NCI-H1105 (cell line): ENCODE measurements at regions not wholly inside any gene's neighbourhood (a gene's known extent, or its start where the extent isn't known, plus 50 kb on each side); places are given as distances from the start of the nearest gene placed in this dataset.

Source experiments
- DNase-seq: peaks from one replicate; lab custom pipeline; 2025; lab: John Stamatoyannopoulos, UW

DNA sequence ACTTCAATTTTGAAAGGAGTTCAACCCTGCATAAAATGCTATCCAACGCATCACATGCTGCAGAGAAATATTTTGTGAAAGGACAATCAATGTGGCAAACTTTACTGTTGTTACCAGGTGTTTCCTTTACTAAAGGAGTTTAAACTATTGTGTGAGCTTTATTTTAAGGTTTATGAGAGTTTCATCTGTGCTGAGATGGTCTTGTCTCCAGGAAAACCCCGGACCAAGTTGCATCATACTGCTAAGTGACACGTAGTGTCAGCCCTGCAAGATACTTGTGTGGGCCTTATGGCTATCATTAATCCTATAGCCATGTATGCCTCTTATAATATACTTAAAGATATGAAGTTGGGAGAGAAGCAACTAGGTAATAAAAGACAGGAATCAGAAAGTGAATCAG, 94.5 kb upstream of the EPHA6 start:
- no peak for DNase-seq

DNA sequence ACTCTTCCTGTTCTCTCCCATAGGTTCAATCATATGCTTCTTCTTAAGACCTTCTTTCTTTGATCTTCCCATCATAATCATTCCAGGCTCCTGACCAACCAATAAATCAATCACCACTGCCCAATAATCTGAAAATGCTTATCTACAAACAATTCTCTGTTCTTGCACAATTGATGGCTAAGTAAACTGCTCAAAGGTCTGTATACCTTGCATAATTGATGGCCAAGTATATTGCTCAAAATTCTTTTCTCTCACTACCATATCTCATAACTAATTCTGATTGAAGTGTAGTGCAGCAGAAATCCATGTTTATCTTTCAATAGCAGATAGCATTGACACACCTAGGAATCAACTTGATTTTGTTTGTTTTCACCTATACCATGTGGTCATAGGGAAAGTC, 83.4 kb upstream of the EPHA6 start:
- DNase-seq = no peak

DNA sequence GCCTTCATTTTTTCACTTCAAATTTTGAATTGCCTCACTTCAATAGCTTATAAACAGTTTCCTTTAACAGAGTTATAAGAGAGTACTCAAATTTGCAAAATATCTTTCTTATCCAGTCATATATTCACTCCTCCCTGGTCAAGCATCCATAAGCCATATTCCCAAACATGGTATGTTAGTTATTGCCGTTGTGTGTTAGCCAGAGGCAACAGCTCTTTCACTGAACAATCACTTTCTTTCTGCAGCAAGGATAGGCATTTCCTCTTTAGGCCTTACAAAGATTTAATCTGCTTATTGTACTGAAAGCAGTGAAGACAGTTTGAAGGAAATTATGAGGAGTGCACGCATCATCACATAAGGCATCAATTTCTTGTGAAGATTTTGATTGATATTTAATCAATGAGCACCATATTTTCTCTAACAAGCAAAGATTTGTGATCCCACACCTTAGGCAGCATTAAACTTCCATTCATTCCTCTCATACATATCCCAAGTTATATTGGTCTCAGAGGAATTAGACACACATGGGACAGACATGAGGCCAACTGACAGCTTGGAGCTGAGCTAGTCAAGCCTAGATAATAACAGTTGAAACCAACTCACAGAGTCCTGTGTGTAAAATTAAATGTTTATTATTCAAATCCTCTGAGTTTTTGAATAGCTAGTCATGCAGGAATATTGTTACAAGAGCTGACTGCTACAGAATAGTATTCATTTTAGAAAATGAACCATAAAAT, 80.0 kb upstream of the EPHA6 start:
- no peak for DNase-seq

DNA sequence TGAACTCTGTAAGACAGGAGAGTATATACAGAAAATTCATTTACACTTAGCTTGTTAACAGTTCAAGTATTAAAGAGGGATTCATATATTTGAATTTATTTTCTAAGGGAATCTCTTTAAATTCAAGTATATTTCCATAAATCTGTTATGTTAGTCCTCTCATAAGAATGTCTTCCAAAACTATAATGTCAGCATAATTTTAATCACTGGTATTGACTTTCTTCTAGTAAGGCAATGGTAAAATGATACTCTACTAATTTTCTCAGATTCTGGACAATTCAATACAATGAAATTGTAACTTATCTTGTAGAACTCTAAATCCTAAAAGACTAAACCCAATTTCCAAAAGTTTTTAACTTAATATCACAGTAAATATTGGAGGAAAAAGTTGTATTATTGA, 66.3 kb upstream of the EPHA6 start:
- no peak for DNase-seq

DNA sequence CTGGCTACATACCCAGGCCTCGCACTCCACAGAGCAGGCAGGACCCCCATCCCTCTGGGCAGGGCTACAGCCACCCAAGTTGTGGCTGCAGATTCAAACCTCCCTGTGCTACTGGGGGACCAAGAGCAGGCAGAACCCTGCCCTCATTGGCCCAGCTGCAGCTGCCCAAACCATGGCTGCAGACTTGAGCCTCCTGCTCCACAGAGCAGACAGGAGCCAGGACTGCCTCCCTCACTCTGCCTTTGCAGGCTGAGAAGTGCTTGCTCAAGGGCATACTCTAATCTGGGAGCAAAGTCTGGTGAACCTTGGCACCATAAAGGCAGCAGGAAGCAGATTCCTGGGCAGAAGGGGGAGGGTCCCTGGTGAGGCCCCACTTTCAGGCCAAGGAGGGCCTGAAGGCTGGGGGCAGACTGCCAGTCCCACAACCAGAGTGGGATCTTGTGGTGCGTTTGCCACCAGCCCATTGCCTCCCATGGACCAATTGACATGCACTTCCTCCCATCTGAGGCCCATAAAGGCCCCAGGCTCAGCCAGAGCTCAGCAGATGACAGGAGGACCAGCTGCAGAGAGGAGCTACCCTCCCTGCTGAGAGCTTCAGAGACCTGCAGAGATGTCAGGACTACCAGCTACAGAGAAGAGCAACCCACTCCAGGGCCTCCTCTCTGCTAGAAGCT, 64.2 kb upstream of the EPHA6 start:
- no peak for DNase-seq

DNA sequence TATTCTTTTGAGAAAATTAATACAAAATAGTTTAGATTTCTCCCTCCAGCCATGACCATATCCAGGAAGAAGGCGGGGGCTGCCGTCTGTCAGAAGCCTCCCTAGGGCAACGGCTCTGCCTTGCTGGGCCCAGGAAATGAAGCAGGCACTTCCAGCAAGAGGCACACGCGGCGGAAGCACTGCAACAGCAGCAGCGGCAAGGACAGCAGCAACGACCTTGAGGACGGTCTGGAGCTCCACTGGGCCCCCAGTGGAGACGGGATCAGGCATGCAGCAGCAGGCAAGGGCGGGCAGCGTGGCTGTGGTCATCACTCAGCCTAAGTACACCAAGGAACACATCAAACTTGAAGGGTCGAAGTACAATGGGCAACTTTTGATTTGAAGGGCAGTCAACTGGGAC, 61.3 kb upstream of the EPHA6 start:
- no peak for DNase-seq

DNA sequence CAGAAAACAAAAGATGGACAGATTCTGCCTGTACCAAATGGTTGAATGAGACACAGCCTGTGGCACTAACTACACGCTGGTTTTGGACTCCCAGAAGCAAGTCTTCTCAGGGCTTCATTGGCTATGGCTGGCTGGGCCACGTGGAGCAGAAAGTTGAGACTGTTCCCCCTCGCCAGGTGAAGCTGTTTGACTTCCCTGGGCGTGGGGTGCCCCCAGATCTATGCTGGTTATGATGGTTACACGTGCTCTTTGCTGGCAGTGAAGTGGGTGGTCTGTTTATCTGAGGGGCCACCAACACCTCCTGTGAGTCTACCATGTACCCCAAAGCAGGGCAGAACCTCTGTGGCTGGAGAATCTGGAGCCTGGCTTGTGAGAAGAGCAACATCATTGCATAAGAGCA, 60.3 kb upstream of the EPHA6 start:
- no peak for DNase-seq

DNA sequence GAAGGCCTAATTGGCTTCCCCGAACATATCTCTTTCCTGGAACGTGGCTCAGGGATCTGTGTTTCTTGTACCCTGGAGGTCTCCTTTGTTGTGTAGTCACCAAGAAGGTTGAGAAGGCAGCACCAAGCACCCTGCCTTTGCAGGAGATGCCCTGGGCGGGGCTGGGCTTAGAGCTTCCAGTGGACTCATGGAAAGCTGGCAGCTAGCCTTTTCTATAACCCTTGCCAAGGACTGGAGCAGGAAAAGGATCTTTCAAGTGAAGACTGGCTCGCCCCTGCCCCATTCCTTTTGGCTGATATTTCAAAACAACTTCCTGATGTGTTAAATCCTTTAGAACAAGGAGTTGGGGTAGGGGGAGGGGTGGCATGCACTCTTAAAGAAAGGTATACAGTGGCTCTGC, 58.9 kb upstream of the EPHA6 start:
- DNase-seq = no peak

DNA sequence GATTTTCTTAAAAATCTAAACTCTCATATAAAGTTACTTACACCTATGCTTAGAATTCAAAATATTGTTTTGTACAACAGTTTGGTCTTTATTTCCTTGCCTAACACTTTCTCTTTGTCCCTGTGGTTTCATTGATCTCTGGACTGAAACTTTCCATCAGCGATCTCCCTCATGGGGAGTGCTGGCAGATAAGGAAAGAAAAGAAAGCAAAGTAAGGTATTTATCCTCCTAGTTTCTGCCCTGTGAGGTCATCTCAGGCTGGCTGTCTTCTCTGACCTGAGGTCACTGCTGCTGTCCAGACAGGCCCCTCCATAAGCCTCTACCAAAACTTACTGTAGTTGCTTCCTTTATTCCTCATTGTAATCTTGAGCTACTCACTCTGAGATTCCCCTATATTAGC, 57.9 kb upstream of the EPHA6 start:
- DNase-seq = no peak

DNA sequence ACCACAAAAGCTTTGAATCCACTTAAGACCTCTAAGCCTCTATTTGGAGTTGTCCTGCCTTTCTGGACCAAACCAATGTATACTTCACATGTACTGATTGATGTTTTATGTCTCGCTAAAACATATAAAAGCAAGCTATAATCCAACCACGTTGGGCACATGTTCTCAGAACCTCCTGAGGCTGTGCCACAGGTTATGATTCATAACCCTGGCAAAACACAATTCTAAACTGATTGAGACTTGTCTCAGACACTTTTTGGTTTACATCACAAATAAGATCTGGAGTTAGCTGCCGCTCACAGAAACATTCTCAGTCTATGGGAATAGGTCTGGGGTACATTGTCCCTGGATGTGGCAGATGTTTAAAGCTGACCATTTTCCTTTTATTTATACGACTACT, 53.4 kb upstream of the EPHA6 start:
- DNase-seq = no peak
